ENCODE measurements at regions not wholly inside any gene's neighbourhood (a gene's known extent, or its start where the extent isn't known, plus 50 kb on each side); places are given as distances from the start of the nearest gene placed in this dataset.

DNA sequence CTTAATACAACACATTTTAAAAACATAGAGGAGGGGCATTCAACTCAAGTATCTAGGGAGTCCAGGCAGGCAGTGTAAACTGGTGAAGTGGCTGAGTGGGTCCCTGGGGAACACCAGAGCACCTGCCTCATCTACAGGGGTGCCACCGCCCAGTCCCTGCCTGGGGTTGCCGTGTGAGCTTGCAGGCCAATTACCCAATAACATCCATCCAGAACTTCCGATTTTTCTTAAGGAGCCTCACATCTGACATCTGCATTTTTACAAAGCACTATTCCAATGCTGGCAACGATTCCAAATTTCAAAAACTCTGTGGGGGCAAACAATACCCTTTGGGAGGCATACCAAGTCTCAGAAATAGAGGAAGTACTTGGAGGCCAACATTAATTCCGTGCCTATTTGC lies 288.4 kb upstream of the TSHZ2 start:
- Histone ChIP-seq H3K36me3 (no peaks in the 10 kb centered on the region), H3K27me3 (replicated peaks; ENCODE audit: insufficient read depth) (no peaks in the 10 kb centered on the region), H3K4me1 (replicated peaks) (no peaks in the 10 kb centered on the region), H3K4me3 (no peak overlapping the region), H3K9me3 (no peaks in the 10 kb centered on the region), H3K27ac (no peak overlapping the region)
- TF ChIP-seq CTCF (IDR thresholded peaks at IDR 0.05), result no peak
- no peak for TF ChIP-seq POLR2AphosphoS5 (IDR thresholded peaks at IDR 0.05)
- TF ChIP-seq POLR2A (IDR thresholded peaks at IDR 0.05), result no peak
- intact Hi-C loops (cut with DNase I), result no loop called here
- no peak for DNase-seq (ENCODE audit: low spot score)
- 71% methylated on average over 5 of the region's 5 CpGs for WGBS

GRCh38 chr20:52682237-52682636 lies 289.9 kb upstream of the TSHZ2 start:
- DNase-seq (ENCODE audit: low spot score), result no peak
- Histone ChIP-seq H3K36me3 (no peaks in the 10 kb centered on the region), H3K9me3 (no peaks in the 10 kb centered on the region), H3K27ac (no peak overlapping the region), H3K4me1 (replicated peaks) (no peaks in the 10 kb centered on the region), H3K27me3 (replicated peaks; ENCODE audit: insufficient read depth) (no peaks in the 10 kb centered on the region), H3K4me3 (no peak overlapping the region)
- intact Hi-C loops (cut with DNase I), result no loop called here
- no peak for TF ChIP-seq POLR2A (IDR thresholded peaks at IDR 0.05)
- no peak for TF ChIP-seq CTCF (IDR thresholded peaks at IDR 0.05)
- TF ChIP-seq POLR2AphosphoS5 (IDR thresholded peaks at IDR 0.05), result no peak
- WGBS, result 29% methylated on average over 1 of the region's 1 CpG

- intact Hi-C loops (cut with DNase I), result no loop called here
- Histone ChIP-seq H3K4me1 (replicated peaks) (no peaks in the 10 kb centered on the region), H3K27ac (no peak overlapping the region), H3K4me3 (no peak overlapping the region), H3K9me3 (no peaks in the 10 kb centered on the region), H3K27me3 (replicated peaks; ENCODE audit: insufficient read depth) (no peaks in the 10 kb centered on the region), H3K36me3 (no peaks in the 10 kb centered on the region)
- no peak for DNase-seq (ENCODE audit: low spot score)
- 53% methylated on average over 6 of the region's 6 CpGs for WGBS
- no peak for TF ChIP-seq POLR2A (IDR thresholded peaks at IDR 0.05)
- no peak for TF ChIP-seq POLR2AphosphoS5 (IDR thresholded peaks at IDR 0.05)
- TF ChIP-seq CTCF (IDR thresholded peaks at IDR 0.05), result no peak
These were observed 290.9 kb upstream of the TSHZ2 start for GRCh38 chr20:52681288-52681687.

GRCh38 chr20:52677216-52677615 lies 294.9 kb upstream of the TSHZ2 start:
- DNase-seq (ENCODE audit: low spot score), result no peak
- Histone ChIP-seq H3K9me3 (no peaks in the 10 kb centered on the region), H3K4me3 (no peak overlapping the region), H3K36me3 (no peaks in the 10 kb centered on the region), H3K27me3 (replicated peaks; ENCODE audit: insufficient read depth) (no peaks in the 10 kb centered on the region), H3K4me1 (replicated peaks) (no peaks in the 10 kb centered on the region), H3K27ac (no peak overlapping the region)
- intact Hi-C loops (cut with DNase I), result no loop called here
- 54% methylated on average over 2 of the region's 2 CpGs for WGBS
- no peak for TF ChIP-seq CTCF (IDR thresholded peaks at IDR 0.05)

DNA sequence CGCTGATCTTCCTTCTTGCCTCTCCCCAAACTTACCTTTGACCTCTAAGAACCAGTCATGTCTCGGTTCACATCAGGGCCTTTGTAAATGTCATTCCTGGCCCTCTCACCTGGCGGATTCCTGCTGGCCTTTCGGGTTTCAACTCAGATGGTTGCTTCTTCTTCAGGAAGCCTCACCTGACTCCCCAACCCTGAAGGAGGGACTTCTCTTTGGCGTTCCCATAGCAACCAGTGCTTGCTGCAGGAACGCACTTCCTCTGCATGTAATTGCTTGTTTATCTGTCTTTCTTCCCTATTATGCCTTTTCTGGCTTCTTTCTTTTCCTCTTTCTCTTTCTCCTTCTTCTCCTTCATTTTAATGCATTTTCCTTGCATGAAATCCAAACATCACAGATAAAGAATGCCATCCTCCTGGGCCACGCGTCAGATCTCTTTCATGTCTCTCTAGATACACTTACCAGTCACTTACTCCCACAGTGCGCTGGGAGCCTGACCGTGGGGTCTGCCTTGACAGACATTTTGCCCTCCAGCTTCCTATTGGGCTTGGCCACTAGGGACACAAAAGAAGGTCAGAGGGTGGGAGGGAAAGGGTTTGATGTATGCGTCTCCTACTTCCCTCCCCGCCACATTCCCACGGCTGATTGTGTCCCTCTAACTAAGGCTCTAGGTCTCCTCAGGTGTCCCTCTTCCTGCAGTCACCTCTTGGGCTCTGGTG lies 295.7 kb upstream of the TSHZ2 start:
- no peaks in the 10 kb centered on the region for H3K4me1 ChIP-seq (replicated peaks)
- no peak overlapping the region for H3K27ac ChIP-seq
- intact Hi-C loops (cut with DNase I), result no loop called here
- H3K36me3 ChIP-seq, result no peaks in the 10 kb centered on the region
- whole genome bisulfite sequencing, result 76% methylated on average over 13 of the region's 13 CpGs
- no peak for TF ChIP-seq POLR2AphosphoS5 (IDR thresholded peaks at IDR 0.05)
- H3K4me3 ChIP-seq, result no peak overlapping the region
- no peak for DNase-seq (ENCODE audit: low spot score)
- H3K9me3 ChIP-seq, result no peaks in the 10 kb centered on the region
- no peaks in the 10 kb centered on the region for H3K27me3 ChIP-seq (replicated peaks; ENCODE audit: insufficient read depth)

Measured in prostate gland (tissue), 2 donors.